ENCODE measurements at regions not wholly inside any gene's neighbourhood (a gene's known extent, or its start where the extent isn't known, plus 50 kb on each side); places are given as distances from the start of the nearest gene placed in this dataset.

DNA sequence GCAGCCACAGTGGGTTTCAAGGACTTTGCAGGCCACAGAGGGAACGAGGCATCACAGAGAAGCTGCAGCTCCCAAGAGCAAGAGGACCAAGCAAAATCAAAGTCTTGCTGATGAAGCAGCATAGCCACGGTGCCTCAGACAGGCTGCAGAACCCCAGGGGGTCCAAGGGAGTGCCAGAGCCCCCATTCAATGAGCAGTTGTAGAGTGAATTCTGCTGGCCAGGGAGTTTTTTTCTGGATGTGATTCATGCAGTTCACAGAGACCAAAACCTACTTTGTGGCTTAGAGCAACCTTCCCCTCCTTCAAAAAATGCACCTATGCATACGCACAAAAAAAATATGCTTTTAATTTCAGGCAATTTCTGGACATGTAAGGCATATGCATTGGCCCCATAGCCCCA lies 409.0 kb downstream of the VPS13C start:
- no peaks in the 10 kb centered on the region for H3K9me3 ChIP-seq (ENCODE audit: control insufficient read depth, low read depth, low read length)
- TF ChIP-seq, protein P1, sequence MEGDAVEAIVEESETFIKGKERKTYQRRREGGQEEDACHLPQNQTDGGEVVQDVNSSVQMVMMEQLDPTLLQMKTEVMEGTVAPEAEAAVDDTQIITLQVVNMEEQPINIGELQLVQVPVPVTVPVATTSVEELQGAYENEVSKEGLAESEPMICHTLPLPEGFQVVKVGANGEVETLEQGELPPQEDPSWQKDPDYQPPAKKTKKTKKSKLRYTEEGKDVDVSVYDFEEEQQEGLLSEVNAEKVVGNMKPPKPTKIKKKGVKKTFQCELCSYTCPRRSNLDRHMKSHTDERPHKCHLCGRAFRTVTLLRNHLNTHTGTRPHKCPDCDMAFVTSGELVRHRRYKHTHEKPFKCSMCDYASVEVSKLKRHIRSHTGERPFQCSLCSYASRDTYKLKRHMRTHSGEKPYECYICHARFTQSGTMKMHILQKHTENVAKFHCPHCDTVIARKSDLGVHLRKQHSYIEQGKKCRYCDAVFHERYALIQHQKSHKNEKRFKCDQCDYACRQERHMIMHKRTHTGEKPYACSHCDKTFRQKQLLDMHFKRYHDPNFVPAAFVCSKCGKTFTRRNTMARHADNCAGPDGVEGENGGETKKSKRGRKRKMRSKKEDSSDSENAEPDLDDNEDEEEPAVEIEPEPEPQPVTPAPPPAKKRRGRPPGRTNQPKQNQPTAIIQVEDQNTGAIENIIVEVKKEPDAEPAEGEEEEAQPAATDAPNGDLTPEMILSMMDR (conservative IDR thresholded peaks at IDR 0.05) = no peak
- no peak overlapping the region for H3K4me2 ChIP-seq (ENCODE audit: insufficient read depth, insufficient read length, low read length)
- H3K14ac ChIP-seq (ENCODE audit: insufficient read depth, low read length) = no peak overlapping the region
- WGBS (ENCODE audit: extremely low coverage, insufficient read length, low lambda C conversion rate) = no CpG with 5 or more reads among the region's 3 CpGs
- no peak overlapping the region for H2AFZ ChIP-seq (ENCODE audit: low read length)
- DNase-seq = no peak
- no peak overlapping the region for H2AK5ac ChIP-seq (ENCODE audit: insufficient read length, low read length)
- H2BK15ac ChIP-seq (ENCODE audit: low read depth, low read length) = no peak overlapping the region
- no peaks in the 10 kb centered on the region for H3K79me2 ChIP-seq (ENCODE audit: insufficient read depth, low read length)
- Mint-ChIP-seq H3K9me3 (no peaks in the 10 kb centered on the region), H3K4me1 (peaks cover 22 to 23% of the 10 kb centered on the region in 2 experiments), H3K4me3 (no peak overlapping the region), H3K27me3 (ENCODE audit: low read depth) (peaks cover 4% of the 10 kb centered on the region; the same call in 1 of the 2 replicates), H3K36me3 (ENCODE audit: insufficient read depth in 1 of 3, low read depth in 3 of 3) (no peaks in the 10 kb centered on the region), H3K27ac (no peak overlapping the region)
- H3K9ac ChIP-seq (ENCODE audit: extremely low read depth, insufficient read length, low read length) = no peak overlapping the region
- H3K4me1 ChIP-seq (ENCODE audit: insufficient read depth, low read length) = peaks cover 5% of the 10 kb centered on the region; the same call in 1 of the 2 replicates
- H2BK20ac ChIP-seq (ENCODE audit: low read depth, low read length, poor library complexity, severe bottlenecking) = no peak overlapping the region
- H3K23me2 ChIP-seq (ENCODE audit: insufficient read length, low read depth, low read length, poor library complexity, severe bottlenecking) = no peaks in the 10 kb centered on the region
- H3K4ac ChIP-seq (ENCODE audit: low read depth, low read length) = no peak overlapping the region
- no peak overlapping the region for H3K56ac ChIP-seq (ENCODE audit: insufficient read length, low read depth, low read length)
- H4K8ac ChIP-seq (replicated peaks; ENCODE audit: insufficient read length, low read depth, low read length) = no peak overlapping the region
- no peak overlapping the region for H2BK120ac ChIP-seq (ENCODE audit: low read depth, low read length, poor library complexity, severe bottlenecking)
- no peak overlapping the region for H3K27ac ChIP-seq (ENCODE audit: insufficient read length, low read depth, low read length)
- no peaks in the 10 kb centered on the region for H3K79me1 ChIP-seq (ENCODE audit: insufficient read depth, low read depth, low read length, poor library complexity, severe bottlenecking)
- H3T11ph ChIP-seq (ENCODE audit: low read length) = no peak overlapping the region
- H3K27me3 ChIP-seq (ENCODE audit: insufficient read depth, low read length) = no peaks in the 10 kb centered on the region
- H3K23ac ChIP-seq (ENCODE audit: insufficient read length, low read depth, low read length) = no peak overlapping the region
- no peak overlapping the region for H3K18ac ChIP-seq (ENCODE audit: insufficient read length, low read depth, low read length)
- H4K20me1 ChIP-seq (ENCODE audit: control insufficient read depth, insufficient read depth, insufficient read length) = no peaks in the 10 kb centered on the region
- no peak overlapping the region for H4K5ac ChIP-seq (ENCODE audit: insufficient read length, low read depth, low read length)
- H2BK5ac ChIP-seq (ENCODE audit: insufficient read length, low read length) = no peak overlapping the region
- no peak overlapping the region for H2BK12ac ChIP-seq (ENCODE audit: insufficient read length, low read depth, low read length)
- no peak overlapping the region for H4K91ac ChIP-seq (ENCODE audit: insufficient read length, low read depth, low read length)
